Muscle of leg (tissue), 3 donors: ENCODE measurements at regions not wholly inside any gene's neighbourhood (a gene's known extent, or its start where the extent isn't known, plus 50 kb on each side); places are given as distances from the start of the nearest gene placed in this dataset.

Experiments
- DNase-seq: peaks from one replicate; pipeline ENCODE4 v3.0.0; 2013
- H3K27ac ChIP-seq: one replicate; pipeline ENCODE4 v1.5.1; 2013; ENCODE audit warnings: mild to moderate bottlenecking, low read length, control low read depth
- H3K27me3 ChIP-seq: one replicate; pipeline ENCODE4 v1.6.1; 2013; ENCODE audit warnings: low read length; ENCODE audit not compliant: control insufficient read depth, insufficient read depth
- H3K36me3 ChIP-seq: one replicate; pipeline ENCODE4 v1.6.1; 2013; ENCODE audit warnings: low read length; ENCODE audit not compliant: control insufficient read depth, insufficient read depth
- H3K4me1 ChIP-seq: one replicate; pipeline ENCODE4 v1.6.1; 2013; ENCODE audit warnings: low read length; ENCODE audit not compliant: control insufficient read depth, insufficient read depth
- H3K4me3 ChIP-seq: one replicate; pipeline ENCODE4 v1.5.1; 2013; ENCODE audit warnings: low read length, control low read depth
- H3K9me3 ChIP-seq: replicated peaks from 2 replicates; pipeline ENCODE4 v1.6.1; 2013; ENCODE audit warnings: low read depth, low read length; ENCODE audit not compliant: control insufficient read depth
- WGBS: methylation state at CpG from one replicate; pipeline ENCODE4 v1.1.5; 2013; ENCODE audit warnings: missing lambda C conversion rate; ENCODE audit not compliant: insufficient coverage; 5-methylcytosine and 5-hydroxymethylcytosine counted together

- Histone ChIP-seq H3K27ac (peak overlapping the region; percentile 21), H3K27me3 (no peaks in the 10 kb centered on the region), H3K9me3 (no peaks in the 10 kb centered on the region), H3K36me3 (no peaks in the 10 kb centered on the region), H3K4me1 (peaks cover 5% of the 10 kb centered on the region), H3K4me3 (no peak overlapping the region)
- peak; percentile 78 for DNase-seq
- WGBS: no CpG with 5 or more reads among the region's 4 CpGs
Measured at GRCh38 chr1:228920831-228921230, 185.6 kb downstream of the RHOU start.

- no peaks in the 10 kb centered on the region for H3K36me3 ChIP-seq
- no peaks in the 10 kb centered on the region for H3K9me3 ChIP-seq
- no peak overlapping the region for H3K4me3 ChIP-seq
- H3K27ac ChIP-seq: no peak overlapping the region
- WGBS: 89% methylated on average over 4 of the region's 7 CpGs
- H3K27me3 ChIP-seq: no peaks in the 10 kb centered on the region
- DNase-seq: peak; percentile 57
- peaks cover 5% of the 10 kb centered on the region for H3K4me1 ChIP-seq
Measured at GRCh38 chr1:228921481-228921880, 186.2 kb downstream of the RHOU start.

- H3K9me3 ChIP-seq: no peaks in the 10 kb centered on the region
- 92% methylated on average over 1 of the region's 5 CpGs for WGBS
- DNase-seq: no peak
- no peak overlapping the region for H3K27ac ChIP-seq
- H3K27me3 ChIP-seq: no peaks in the 10 kb centered on the region
- H3K36me3 ChIP-seq: no peaks in the 10 kb centered on the region
- H3K4me1 ChIP-seq: peaks cover 5% of the 10 kb centered on the region
- H3K4me3 ChIP-seq: no peak overlapping the region
Measured at GRCh38 chr1:228922722-228923376, 187.6 kb downstream of the RHOU start.

- Histone ChIP-seq H3K4me3 (no peak overlapping the region), H3K27me3 (no peaks in the 10 kb centered on the region), H3K27ac (no peak overlapping the region), H3K4me1 (peaks cover 5% of the 10 kb centered on the region), H3K36me3 (no peaks in the 10 kb centered on the region), H3K9me3 (no peaks in the 10 kb centered on the region)
- no peak for DNase-seq
- whole genome bisulfite sequencing: no CpG with 5 or more reads among the region's 4 CpGs
Measured at GRCh38 chr1:228923973-228924686, 188.9 kb downstream of the RHOU start.

GRCh38 chr1:228925691-228926090, 190.4 kb downstream of the RHOU start:
- no peaks in the 10 kb centered on the region for H3K36me3 ChIP-seq
- H3K27me3 ChIP-seq: no peaks in the 10 kb centered on the region
- H3K4me3 ChIP-seq: no peak overlapping the region
- WGBS: 86% methylated on average over 1 of the region's 3 CpGs
- H3K27ac ChIP-seq: no peak overlapping the region
- H3K9me3 ChIP-seq: peaks cover 2% of the 10 kb centered on the region
- peaks cover 2% of the 10 kb centered on the region for H3K4me1 ChIP-seq
- no peak for DNase-seq

GRCh38 chr1:228927421-228927820, 192.1 kb downstream of the RHOU start:
- no peaks in the 10 kb centered on the region for H3K4me1 ChIP-seq

GRCh38 chr1:228927946-228928898, 192.9 kb downstream of the RHOU start:
- Histone ChIP-seq H3K4me1 (no peaks in the 10 kb centered on the region), H3K36me3 (no peaks in the 10 kb centered on the region), H3K27me3 (no peaks in the 10 kb centered on the region), H3K27ac (no peak overlapping the region), H3K4me3 (no peak overlapping the region), H3K9me3 (peaks cover 2% of the 10 kb centered on the region)
- 55% methylated on average over 9 of the region's 12 CpGs for whole genome bisulfite sequencing
- no peak for DNase-seq

More at GRCh38 chr1:228927421-228927820, 192.1 kb downstream of the RHOU start:
- Histone ChIP-seq H3K27me3 (no peaks in the 10 kb centered on the region), H3K9me3 (peaks cover 2% of the 10 kb centered on the region), H3K4me3 (no peak overlapping the region), H3K27ac (no peak overlapping the region), H3K36me3 (no peaks in the 10 kb centered on the region)
- WGBS: 20% methylated on average over 1 of the region's 4 CpGs
- DNase-seq: no peak

GRCh38 chr1:228929476-228930027, 194.3 kb downstream of the RHOU start:
- no CpG with 5 or more reads among the region's 4 CpGs for WGBS
- Histone ChIP-seq H3K9me3 (peaks cover 2% of the 10 kb centered on the region), H3K4me3 (no peak overlapping the region), H3K27me3 (no peaks in the 10 kb centered on the region), H3K4me1 (no peaks in the 10 kb centered on the region), H3K36me3 (no peaks in the 10 kb centered on the region), H3K27ac (no peak overlapping the region)
- DNase-seq: no peak

GRCh38 chr1:228930479-228930957, 195.2 kb downstream of the RHOU start:
- DNase-seq: no peak
- Histone ChIP-seq H3K4me3 (no peak overlapping the region), H3K4me1 (no peaks in the 10 kb centered on the region), H3K36me3 (no peaks in the 10 kb centered on the region), H3K9me3 (peaks cover 2% of the 10 kb centered on the region), H3K27me3 (no peaks in the 10 kb centered on the region), H3K27ac (no peak overlapping the region)
- 52% methylated on average over 5 of the region's 10 CpGs for WGBS
